ENCODE measurements at regions not wholly inside any gene's neighbourhood (a gene's known extent, or its start where the extent isn't known, plus 50 kb on each side); places are given as distances from the start of the nearest gene placed in this dataset.

DNA sequence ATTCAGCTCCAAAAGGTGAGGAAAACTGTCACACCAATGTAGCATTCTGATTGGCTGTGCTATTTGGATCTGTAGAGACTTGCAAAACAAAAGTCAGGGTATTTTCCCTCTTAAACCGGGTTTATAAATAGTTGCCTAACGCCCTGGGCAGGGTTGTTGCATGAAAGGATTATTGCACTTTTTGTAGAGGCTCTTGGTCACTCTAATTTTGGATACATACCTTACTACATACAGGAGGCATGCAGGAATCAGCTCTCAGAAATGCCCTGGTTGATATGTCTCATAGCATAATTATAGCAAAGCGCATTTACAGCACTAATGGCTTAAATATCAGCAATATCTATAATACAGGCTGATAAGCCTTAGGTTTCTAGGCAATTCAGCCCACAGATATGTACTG is 200.0 kb upstream of the GDNF start:
- ATAC-seq (ENCODE audit: low read depth in 2 of 2): no peak
- H3K27ac Mint-ChIP-seq: no peak overlapping the region
- peaks cover 0 to 5% (median 0%) of the 10 kb centered on the region in 7 donors for H3K9me3 Mint-ChIP-seq
- H3K36me3 Mint-ChIP-seq: no peaks in the 10 kb centered on the region
- H3K4me1 Mint-ChIP-seq: no peaks in the 10 kb centered on the region
- H3K27ac ChIP-seq (ENCODE audit: insufficient read depth, low read length, poor library complexity, severe bottlenecking): no peak overlapping the region
- no peak for DNase-seq
- H3K36me3 ChIP-seq (ENCODE audit: control insufficient read depth, insufficient read depth, low read length): no peaks in the 10 kb centered on the region
- H3K27me3 Mint-ChIP-seq: peaks cover 7% of the 10 kb centered on the region
- H3K4me3 ChIP-seq (ENCODE audit: low read depth, low read length): no peak overlapping the region
- H3K27me3 ChIP-seq (ENCODE audit: control insufficient read depth, insufficient read depth, low read length): no peaks in the 10 kb centered on the region
- H3K9me3 ChIP-seq (ENCODE audit: control insufficient read depth in 2 of 2, low read length in 2 of 2): no peaks in the 10 kb centered on the region
- peak overlapping the region in 1 of 4 donors; percentile 28 for H3K4me3 Mint-ChIP-seq
- no peaks in the 10 kb centered on the region for H3K4me1 ChIP-seq (ENCODE audit: control insufficient read depth, insufficient read depth, low read length, poor library complexity, severe bottlenecking)

DNA sequence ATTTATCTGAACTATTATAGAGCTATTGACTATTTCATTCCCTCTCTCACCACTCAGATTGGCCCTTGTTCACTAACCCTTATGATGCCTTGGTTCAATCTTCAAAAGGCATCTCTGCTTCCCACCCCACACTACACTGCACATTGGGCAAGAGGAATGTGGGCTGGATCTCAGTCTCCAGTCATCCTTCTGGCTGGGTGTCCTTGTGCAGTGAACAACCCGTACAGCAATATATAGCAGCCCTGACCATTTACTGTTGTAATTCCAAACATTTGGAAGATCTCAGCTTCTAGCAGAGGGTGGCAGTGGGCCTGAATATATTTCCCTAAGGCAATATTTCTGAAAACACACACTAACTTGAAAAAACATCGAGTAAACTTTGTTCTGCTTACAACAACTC is 199.2 kb upstream of the GDNF start:
- Mint-ChIP-seq H3K36me3 (no peaks in the 10 kb centered on the region), H3K4me1 (no peaks in the 10 kb centered on the region), H3K4me3 (no peak overlapping the region), H3K27ac (no peak overlapping the region), H3K9me3 (peaks cover 0 to 5% (median 0%) of the 10 kb centered on the region in 7 donors), H3K27me3 (peaks cover 3% of the 10 kb centered on the region)
- Histone ChIP-seq H3K9me3 (ENCODE audit: control insufficient read depth in 2 of 2, low read length in 2 of 2) (no peaks in the 10 kb centered on the region), H3K4me3 (ENCODE audit: low read depth, low read length) (no peak overlapping the region), H3K4me1 (ENCODE audit: control insufficient read depth, insufficient read depth, low read length, poor library complexity, severe bottlenecking) (no peaks in the 10 kb centered on the region), H3K36me3 (ENCODE audit: control insufficient read depth, insufficient read depth, low read length) (no peaks in the 10 kb centered on the region), H3K27ac (ENCODE audit: insufficient read depth, low read length, poor library complexity, severe bottlenecking) (no peak overlapping the region), H3K27me3 (ENCODE audit: control insufficient read depth, insufficient read depth, low read length) (no peaks in the 10 kb centered on the region)
- ATAC-seq (ENCODE audit: low read depth in 2 of 2): no peak
- no peak for DNase-seq

DNA sequence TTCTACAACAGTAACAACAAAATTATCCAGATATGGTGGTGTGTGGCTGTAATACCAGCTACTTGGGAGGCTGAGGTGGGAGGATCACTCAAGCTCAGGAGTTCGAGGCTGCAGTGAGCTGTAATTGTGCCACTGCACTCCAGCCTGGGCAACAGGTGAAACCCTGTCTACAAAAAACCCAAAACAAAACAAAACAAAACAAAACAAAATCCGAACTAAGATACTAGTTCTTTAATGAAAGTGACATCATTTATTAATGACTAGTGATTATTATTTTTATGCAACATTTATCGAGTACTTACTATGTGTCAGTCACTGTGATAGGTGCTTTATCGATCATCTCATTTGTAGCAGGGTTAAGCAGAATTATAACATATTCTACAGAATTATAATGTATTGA is 196.9 kb upstream of the GDNF start:
- Mint-ChIP-seq H3K9me3 (peaks cover 0 to 8% (median 0%) of the 10 kb centered on the region in 7 donors), H3K36me3 (no peaks in the 10 kb centered on the region), H3K27ac (no peak overlapping the region), H3K4me1 (no peaks in the 10 kb centered on the region), H3K4me3 (no peak overlapping the region), H3K27me3 (peaks cover 4% of the 10 kb centered on the region)
- no peaks in the 10 kb centered on the region for H3K9me3 ChIP-seq (ENCODE audit: control insufficient read depth in 2 of 2, low read length in 2 of 2)
- DNase-seq (no peak), ATAC-seq (ENCODE audit: low read depth in 2 of 2) (no peak)
- H3K4me1 ChIP-seq (ENCODE audit: control insufficient read depth, insufficient read depth, low read length, poor library complexity, severe bottlenecking): no peaks in the 10 kb centered on the region
- no peak overlapping the region for H3K27ac ChIP-seq (ENCODE audit: insufficient read depth, low read length, poor library complexity, severe bottlenecking)
- H3K4me3 ChIP-seq (ENCODE audit: low read depth, low read length): no peak overlapping the region
- no peaks in the 10 kb centered on the region for H3K36me3 ChIP-seq (ENCODE audit: control insufficient read depth, insufficient read depth, low read length)
- no peaks in the 10 kb centered on the region for H3K27me3 ChIP-seq (ENCODE audit: control insufficient read depth, insufficient read depth, low read length)

DNA sequence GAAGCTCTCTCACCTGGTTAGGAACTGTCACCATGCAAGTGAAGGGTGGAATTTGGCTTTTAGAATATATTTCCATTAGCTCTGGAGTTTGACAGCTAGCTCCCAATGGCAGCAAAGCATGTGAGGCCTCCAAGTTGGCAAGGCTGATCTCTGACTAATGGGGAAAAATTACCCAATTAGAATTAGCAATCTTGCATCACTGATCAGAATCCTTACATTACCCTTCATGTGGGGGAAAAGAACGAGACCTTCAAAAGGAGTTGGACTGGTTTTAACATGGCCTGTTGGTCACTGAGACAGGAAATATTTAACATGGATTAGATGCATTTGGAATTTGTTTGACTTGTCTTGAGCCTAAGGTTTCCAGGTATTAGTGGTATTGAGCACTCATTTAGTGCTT is 192.3 kb upstream of the GDNF start:
- H3K9me3 Mint-ChIP-seq: peaks cover 0 to 8% (median 2%) of the 10 kb centered on the region in 7 donors
- H3K27ac ChIP-seq (ENCODE audit: insufficient read depth, low read length, poor library complexity, severe bottlenecking): no peak overlapping the region
- H3K4me3 Mint-ChIP-seq: no peak overlapping the region
- DNase-seq: no peak
- no peaks in the 10 kb centered on the region for H3K4me1 ChIP-seq (ENCODE audit: control insufficient read depth, insufficient read depth, low read length, poor library complexity, severe bottlenecking)
- ATAC-seq (ENCODE audit: low read depth in 2 of 2): no peak
- H3K27me3 ChIP-seq (ENCODE audit: control insufficient read depth, insufficient read depth, low read length): no peaks in the 10 kb centered on the region
- no peaks in the 10 kb centered on the region for H3K36me3 ChIP-seq (ENCODE audit: control insufficient read depth, insufficient read depth, low read length)
- no peaks in the 10 kb centered on the region for H3K9me3 ChIP-seq (ENCODE audit: control insufficient read depth in 2 of 2, low read length in 2 of 2)
- H3K27me3 Mint-ChIP-seq: peaks cover 4% of the 10 kb centered on the region
- H3K4me1 Mint-ChIP-seq: no peaks in the 10 kb centered on the region
- no peaks in the 10 kb centered on the region for H3K36me3 Mint-ChIP-seq
- H3K27ac Mint-ChIP-seq: no peak overlapping the region
- H3K4me3 ChIP-seq (ENCODE audit: low read depth, low read length): no peak overlapping the region

DNA sequence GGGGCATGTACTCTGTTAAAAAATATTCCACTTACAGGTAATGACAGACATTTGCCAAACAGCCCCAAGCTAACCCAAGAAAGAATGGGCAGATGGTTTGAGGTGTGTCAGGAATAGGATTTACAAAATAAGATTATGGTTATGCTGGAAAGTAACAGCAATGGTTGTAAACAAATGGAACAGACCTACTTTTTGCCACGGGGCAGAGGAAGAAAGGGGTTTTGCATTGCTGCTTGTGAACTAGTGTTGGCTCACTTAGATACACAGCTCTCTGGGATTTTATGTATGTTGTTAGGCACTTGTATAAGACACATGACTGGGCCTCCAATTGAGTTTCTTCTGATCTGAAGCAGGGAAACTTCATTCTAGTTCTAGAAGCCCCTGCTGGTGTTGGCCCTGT is 191.5 kb upstream of the GDNF start:
- no peaks in the 10 kb centered on the region for H3K9me3 ChIP-seq (ENCODE audit: control insufficient read depth in 2 of 2, low read length in 2 of 2)
- H3K9me3 Mint-ChIP-seq: peaks cover 0 to 8% (median 2%) of the 10 kb centered on the region in 7 donors
- H3K27me3 Mint-ChIP-seq: peaks cover 4% of the 10 kb centered on the region
- no peak overlapping the region for H3K4me3 ChIP-seq (ENCODE audit: low read depth, low read length)
- H3K27ac Mint-ChIP-seq: no peak overlapping the region
- H3K4me1 Mint-ChIP-seq: no peaks in the 10 kb centered on the region
- no peak overlapping the region for H3K4me3 Mint-ChIP-seq
- H3K27me3 ChIP-seq (ENCODE audit: control insufficient read depth, insufficient read depth, low read length): no peaks in the 10 kb centered on the region
- no peaks in the 10 kb centered on the region for H3K4me1 ChIP-seq (ENCODE audit: control insufficient read depth, insufficient read depth, low read length, poor library complexity, severe bottlenecking)
- DNase-seq: no peak
- H3K36me3 ChIP-seq (ENCODE audit: control insufficient read depth, insufficient read depth, low read length): no peaks in the 10 kb centered on the region
- H3K36me3 Mint-ChIP-seq: no peaks in the 10 kb centered on the region
- no peak for ATAC-seq (ENCODE audit: low read depth in 2 of 2)
- no peak overlapping the region for H3K27ac ChIP-seq (ENCODE audit: insufficient read depth, low read length, poor library complexity, severe bottlenecking)

DNA sequence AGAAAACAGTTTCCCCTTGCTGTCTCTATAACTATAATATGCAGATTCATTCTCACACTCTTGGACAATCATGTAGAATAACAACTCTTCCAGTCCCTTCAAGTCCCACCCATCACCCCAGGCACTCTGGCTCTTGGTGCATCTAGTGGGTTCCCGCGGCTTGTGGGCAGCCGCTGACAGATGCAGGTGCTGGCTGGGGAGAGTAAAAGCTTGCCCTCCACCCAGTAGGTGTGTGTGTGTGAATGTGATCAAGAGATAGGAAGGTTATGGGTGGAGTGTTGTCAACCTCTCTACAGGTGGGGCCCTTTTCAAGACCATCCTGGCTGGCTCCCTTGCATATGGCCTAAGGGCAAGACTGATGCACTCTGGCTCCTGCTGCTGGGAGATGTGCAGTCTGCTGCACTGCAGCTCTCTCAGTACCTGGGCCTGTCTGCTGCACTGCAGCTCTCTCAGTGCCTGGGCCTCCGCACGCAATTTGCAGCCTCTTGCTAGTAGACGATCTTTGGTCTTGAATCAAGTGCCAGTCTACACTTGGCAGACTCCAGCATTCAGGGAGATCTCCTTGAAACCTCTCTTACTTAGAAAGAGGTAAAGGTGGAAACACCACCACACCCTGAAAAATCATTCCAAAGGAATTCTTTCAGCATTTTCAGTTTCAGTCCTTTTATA is 189.7 kb upstream of the GDNF start:
- no peaks in the 10 kb centered on the region for H3K9me3 ChIP-seq (ENCODE audit: control insufficient read depth in 2 of 2, low read length in 2 of 2)
- no peak overlapping the region for H3K4me3 Mint-ChIP-seq
- H3K27ac Mint-ChIP-seq: no peak overlapping the region
- H3K36me3 Mint-ChIP-seq: no peaks in the 10 kb centered on the region
- no peaks in the 10 kb centered on the region for H3K4me1 ChIP-seq (ENCODE audit: control insufficient read depth, insufficient read depth, low read length, poor library complexity, severe bottlenecking)
- H3K4me1 Mint-ChIP-seq: no peaks in the 10 kb centered on the region
- H3K27me3 Mint-ChIP-seq: peaks cover 4% of the 10 kb centered on the region
- ATAC-seq (ENCODE audit: low read depth in 2 of 2) (no peak), DNase-seq (no peak)
- no peaks in the 10 kb centered on the region for H3K27me3 ChIP-seq (ENCODE audit: control insufficient read depth, insufficient read depth, low read length)
- H3K4me3 ChIP-seq (ENCODE audit: low read depth, low read length): no peak overlapping the region
- no peaks in the 10 kb centered on the region for H3K36me3 ChIP-seq (ENCODE audit: control insufficient read depth, insufficient read depth, low read length)
- peaks cover 0 to 8% (median 2%) of the 10 kb centered on the region in 7 donors for H3K9me3 Mint-ChIP-seq
- no peak overlapping the region for H3K27ac ChIP-seq (ENCODE audit: insufficient read depth, low read length, poor library complexity, severe bottlenecking)

DNA sequence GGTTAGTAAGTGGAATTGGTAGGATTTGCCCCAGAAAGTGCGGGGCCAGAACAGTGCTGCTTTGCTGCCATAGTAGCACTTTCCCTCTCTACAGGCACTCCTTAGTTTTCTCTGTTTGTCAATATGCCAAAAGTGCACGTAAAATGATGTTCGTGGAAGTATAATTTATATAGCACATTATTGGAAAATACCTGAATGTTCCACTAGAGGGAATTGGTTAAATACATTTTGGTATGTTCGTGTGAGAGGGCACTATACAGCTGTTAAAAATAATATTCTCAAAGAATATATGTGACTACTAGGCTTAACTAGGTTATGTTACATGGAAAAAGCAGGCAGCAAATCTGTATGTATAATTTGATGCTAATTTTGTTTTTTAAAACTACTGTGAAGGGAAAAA is 184.0 kb upstream of the GDNF start:
- no peak overlapping the region for H3K4me3 ChIP-seq (ENCODE audit: low read depth, low read length)
- H3K27me3 Mint-ChIP-seq: peaks cover 4% of the 10 kb centered on the region
- peaks cover 0 to 5% (median 1%) of the 10 kb centered on the region in 7 donors for H3K9me3 Mint-ChIP-seq
- no peak for ATAC-seq (ENCODE audit: low read depth in 2 of 2)
- no peak for DNase-seq
- no peaks in the 10 kb centered on the region for H3K4me1 ChIP-seq (ENCODE audit: control insufficient read depth, insufficient read depth, low read length, poor library complexity, severe bottlenecking)
- H3K4me1 Mint-ChIP-seq: no peaks in the 10 kb centered on the region
- no peak overlapping the region for H3K4me3 Mint-ChIP-seq
- no peak overlapping the region for H3K27ac Mint-ChIP-seq
- no peak overlapping the region for H3K27ac ChIP-seq (ENCODE audit: insufficient read depth, low read length, poor library complexity, severe bottlenecking)
- H3K36me3 Mint-ChIP-seq: no peaks in the 10 kb centered on the region
- no peaks in the 10 kb centered on the region for H3K36me3 ChIP-seq (ENCODE audit: control insufficient read depth, insufficient read depth, low read length)
- H3K27me3 ChIP-seq (ENCODE audit: control insufficient read depth, insufficient read depth, low read length): no peaks in the 10 kb centered on the region
- no peaks in the 10 kb centered on the region for H3K9me3 ChIP-seq (ENCODE audit: control insufficient read depth in 2 of 2, low read length in 2 of 2)

DNA sequence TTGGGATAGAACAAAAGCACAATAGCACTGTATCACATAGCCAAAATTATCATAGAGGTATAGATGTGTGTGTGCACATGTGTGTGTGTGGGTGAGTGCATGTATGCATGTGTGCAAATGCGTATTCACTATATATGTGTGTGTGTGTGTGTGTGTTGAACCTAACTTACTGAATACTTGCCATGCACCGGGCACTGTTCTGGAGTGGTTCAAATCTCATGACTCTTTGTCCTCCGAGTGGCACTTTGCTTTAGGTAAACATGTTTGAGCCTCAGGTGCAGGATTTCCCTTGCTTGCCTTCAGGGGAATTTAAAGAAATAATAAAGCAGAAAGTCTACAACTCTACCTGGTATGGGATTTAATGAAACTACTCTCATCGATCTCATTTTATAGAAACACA is 183.5 kb upstream of the GDNF start:
- Histone ChIP-seq H3K4me3 (ENCODE audit: low read depth, low read length) (no peak overlapping the region), H3K27me3 (ENCODE audit: control insufficient read depth, insufficient read depth, low read length) (no peaks in the 10 kb centered on the region), H3K36me3 (ENCODE audit: control insufficient read depth, insufficient read depth, low read length) (no peaks in the 10 kb centered on the region), H3K9me3 (ENCODE audit: control insufficient read depth in 2 of 2, low read length in 2 of 2) (no peaks in the 10 kb centered on the region), H3K27ac (ENCODE audit: insufficient read depth, low read length, poor library complexity, severe bottlenecking) (no peak overlapping the region), H3K4me1 (ENCODE audit: control insufficient read depth, insufficient read depth, low read length, poor library complexity, severe bottlenecking) (no peaks in the 10 kb centered on the region)
- Mint-ChIP-seq H3K9me3 (peaks cover 0 to 5% (median 1%) of the 10 kb centered on the region in 7 donors), H3K27me3 (peaks cover 4% of the 10 kb centered on the region), H3K4me1 (no peaks in the 10 kb centered on the region), H3K27ac (no peak overlapping the region), H3K36me3 (no peaks in the 10 kb centered on the region), H3K4me3 (no peak overlapping the region)
- no peak for DNase-seq
- no peak for ATAC-seq (ENCODE audit: low read depth in 2 of 2)

Data from CD4-positive, CD25-positive, alpha-beta regulatory T cell (primary cell).